ENCODE measurements at regions not wholly inside any gene's neighbourhood (a gene's known extent, or its start where the extent isn't known, plus 50 kb on each side); places are given as distances from the start of the nearest gene placed in this dataset.
"Not testable (repeated sequence)": the region's sequence is repeated elsewhere in the genome, so short reads cannot be mapped to it uniquely, and the experiment has no call there.

DNA sequence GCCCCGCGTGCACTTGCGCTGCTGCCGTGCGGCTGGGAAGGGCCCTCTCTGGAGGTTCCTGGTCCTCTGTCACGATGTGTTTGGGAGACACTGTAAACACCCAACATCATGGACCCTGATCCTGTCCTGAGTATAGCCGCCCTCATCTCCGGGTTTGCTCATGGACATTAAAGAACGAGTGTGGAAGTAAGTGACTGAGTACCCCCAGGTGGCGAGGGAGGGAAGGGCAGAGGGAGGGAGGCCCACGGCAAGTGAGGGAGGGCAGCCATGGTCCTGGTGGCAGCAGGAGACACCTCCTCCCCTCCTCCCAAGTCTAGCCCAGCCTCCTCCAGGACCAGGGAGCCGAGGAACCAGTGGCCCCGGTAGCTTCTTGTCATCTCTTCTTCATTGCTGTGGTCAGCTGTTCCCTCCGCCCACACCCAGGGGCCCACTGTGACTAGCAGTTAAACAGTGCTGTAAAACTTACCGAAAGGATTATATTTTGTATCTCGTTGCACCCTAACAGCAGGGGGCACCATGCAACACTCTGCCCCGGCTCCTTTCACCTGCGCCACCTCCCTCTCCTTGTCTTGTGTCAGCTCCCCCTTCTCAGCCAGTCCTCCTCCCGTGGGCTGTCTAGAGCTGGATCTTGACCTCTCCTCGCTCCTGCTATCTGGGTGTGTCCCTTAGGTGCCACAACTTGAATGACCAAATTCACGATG is 566.5 kb upstream of the B3GAT1 start:
- no peak for DNase-seq (ENCODE audit: low spot score)

DNA sequence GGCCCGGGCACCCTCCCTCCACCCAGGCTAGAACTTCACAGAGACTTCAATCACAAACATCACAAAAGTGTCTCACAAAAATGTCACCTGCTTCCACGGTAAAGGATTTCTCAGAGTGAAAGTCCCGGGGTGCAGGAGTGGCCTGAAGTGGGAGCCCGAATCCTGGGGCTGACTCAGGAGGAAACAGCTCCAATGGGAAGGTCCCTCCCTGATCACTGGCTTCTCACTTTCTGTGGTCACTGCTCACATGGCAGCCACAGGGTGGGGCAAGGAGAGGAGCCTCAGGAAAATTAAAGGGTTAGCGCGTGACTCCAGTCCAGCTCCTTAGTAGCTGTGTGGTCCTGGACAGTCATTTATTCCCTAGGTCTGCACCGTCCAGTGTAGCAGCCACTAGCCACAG is 564.5 kb upstream of the B3GAT1 start:
- DNase-seq (ENCODE audit: low spot score) = no peak

DNA sequence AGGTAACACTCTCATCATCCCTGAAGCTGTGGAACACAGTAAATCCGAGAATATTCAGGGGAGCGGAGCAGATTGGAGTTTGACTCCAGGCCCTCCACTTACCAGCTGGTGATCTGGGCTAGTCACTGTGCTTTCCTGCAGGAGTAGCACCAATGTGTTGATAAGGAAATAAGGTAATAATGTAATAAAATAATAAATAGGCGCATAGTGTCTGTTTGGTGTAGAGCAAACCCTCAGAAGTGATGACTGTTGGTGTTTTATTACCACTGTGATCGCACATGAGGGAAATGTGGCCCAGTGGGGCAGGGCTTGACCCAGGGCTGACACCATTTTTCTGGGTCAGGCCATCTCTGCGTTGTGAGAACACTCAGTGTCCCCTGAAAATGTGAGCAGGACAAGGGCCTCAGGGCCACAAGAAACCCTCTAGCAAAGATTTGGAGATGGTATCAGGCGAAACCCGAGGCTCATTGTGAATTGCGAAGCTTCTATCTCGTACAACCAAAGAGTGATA is 563.9 kb upstream of the B3GAT1 start:
- no peak for DNase-seq (ENCODE audit: low spot score)

DNA sequence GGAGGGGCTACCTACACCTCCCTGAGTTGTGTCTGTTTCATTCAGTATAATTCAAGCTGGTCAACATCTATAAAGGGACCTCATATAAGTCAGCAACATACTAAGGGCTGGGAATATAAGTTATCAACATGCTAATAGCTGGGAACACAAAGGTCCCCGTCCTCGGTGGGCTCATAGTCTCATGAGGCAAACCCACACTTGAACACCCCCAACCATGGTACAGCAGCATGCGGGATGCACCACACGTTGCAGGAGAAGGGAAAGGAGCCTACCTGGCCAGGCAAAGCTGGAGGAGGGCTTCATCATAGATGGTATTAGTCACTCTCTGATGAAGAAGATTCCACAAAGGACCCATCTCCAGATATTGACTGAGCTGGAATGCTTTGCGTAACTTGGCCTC is 561.8 kb upstream of the B3GAT1 start:
- no peak for DNase-seq (ENCODE audit: low spot score)

DNA sequence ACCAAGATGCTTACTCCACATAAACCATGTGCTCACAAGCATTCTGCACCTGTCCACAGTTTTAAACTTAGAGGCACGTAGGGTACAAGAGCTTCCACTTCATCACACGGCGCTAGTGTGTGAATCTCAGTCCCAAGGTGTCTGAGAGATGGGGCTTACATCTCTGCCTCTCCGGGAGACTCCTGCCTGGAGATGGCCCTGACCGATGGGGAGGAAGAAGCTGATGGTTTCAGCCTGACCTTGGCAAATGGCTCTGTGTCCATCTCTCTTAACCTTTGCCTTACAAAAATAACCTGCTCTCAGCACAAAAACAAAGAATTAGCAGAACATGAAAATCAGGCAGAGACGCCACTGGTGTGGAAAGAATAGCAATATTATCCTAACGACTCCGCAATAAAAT is 559.3 kb upstream of the B3GAT1 start:
- DNase-seq (ENCODE audit: low spot score) = no peak

DNA sequence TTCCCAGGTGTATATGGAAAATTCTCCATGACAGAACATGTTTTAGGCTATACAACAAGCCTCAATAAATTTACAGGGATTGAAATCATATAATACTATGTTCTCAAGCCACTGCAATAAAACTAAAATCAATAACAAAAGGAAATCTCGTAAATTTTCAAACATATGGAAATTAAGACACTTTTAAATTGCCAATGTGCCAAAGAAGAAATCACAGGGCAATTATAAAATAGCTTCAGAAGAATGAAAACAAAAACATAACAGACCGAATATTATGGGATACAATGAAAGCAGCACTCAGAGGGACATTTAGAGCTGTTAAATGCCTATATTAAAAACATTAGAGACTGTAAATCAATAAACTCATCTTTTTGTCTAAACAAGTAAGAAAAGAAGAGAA is 555.7 kb upstream of the B3GAT1 start:
- DNase-seq (ENCODE audit: low spot score) = no peak

DNA sequence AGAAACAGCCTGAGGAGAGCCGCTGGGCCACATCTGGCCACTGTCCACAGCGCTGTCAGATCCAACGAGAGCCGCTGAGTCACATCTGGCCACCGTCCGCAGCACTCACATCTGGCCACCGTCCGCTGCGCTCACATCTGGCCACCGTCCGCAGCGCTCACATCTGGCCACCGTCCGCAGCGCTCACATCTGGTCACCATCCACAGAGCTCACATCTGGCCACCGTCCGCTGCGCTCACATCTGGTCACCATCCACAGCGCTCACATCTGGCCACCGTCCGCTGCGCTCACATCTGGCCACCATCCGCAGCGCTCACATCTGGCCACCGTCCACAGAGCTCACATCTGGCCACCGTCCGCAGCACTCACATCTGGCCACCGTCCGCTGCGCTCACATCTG is 549.3 kb upstream of the B3GAT1 start:
- not testable (repeated sequence) for DNase-seq (ENCODE audit: low spot score)

DNA sequence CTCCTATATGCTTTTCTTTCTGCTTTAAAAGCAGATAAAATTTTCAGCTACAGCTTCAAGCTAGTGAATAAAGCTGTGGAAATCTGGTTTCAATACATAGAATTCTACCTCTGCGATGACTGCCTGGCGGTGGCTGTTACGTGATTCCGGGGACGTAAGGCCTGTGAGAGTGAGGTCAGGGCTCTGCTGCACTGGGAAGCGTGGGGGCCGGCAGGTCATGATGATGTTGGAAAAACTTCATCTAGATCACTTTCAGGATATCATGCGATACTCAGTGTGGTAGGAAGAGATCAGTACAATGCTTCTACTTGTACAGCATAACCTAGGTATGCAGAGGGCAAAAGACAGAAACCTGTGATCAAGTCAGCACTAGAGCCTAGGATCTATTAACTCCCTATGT is 546.8 kb upstream of the B3GAT1 start:
- DNase-seq (ENCODE audit: low spot score) = no peak

DNA sequence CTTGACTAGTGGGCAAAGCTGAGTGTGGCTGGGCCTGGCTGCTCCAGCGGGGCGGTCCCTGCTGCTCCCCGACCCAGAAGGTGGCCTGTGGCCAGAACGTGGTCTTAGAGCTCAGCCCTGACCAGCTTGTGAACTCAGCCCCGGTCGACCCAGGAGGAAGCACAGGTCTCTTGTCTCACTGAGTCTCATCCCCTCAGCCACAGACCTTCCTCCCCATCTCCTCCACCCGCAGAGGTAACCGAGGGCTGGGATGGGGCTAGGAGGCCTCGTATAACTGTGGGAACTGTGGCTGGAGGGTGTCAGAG is 546.2 kb upstream of the B3GAT1 start:
- no peak for DNase-seq (ENCODE audit: low spot score)

DNA sequence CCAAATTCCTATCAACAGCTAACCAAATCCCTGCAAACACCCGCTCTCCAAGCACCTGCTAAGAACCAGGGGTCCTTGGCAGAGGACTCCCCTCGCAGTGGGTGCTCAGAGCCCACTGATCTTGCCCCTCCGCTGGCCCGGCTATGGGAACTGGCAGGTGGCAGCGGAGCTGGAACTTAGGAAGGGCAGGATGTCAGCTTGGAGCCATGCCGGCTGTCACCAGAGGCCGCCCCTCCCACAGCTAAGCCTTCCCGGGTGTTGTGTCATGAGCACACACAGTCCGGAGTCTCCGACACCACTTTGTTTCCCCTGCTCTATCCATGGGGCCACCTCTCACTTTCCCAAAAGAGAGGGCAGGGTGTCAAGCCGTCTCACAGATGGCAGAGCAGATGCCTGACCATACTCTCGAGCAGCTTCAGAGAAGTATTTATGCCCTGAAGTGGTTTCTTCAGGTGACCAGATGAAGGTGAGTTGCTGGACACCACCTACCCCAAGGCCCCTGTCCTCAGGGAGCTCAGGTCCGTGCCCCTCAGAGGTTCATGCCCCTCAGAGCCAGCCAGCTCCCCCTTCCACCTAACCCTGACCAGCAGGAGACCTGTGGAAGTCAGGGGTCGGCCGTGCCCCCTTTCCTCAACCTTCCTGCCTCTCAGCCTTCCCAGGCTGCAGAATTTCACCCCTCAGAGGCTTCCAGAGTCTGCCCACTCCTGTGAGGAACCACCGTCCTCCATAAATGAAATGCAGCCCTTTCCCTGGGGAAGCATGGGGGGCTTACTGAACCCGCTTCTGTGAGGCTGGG is 545.7 kb upstream of the B3GAT1 start:
- no peak for DNase-seq (ENCODE audit: low spot score)

DNA sequence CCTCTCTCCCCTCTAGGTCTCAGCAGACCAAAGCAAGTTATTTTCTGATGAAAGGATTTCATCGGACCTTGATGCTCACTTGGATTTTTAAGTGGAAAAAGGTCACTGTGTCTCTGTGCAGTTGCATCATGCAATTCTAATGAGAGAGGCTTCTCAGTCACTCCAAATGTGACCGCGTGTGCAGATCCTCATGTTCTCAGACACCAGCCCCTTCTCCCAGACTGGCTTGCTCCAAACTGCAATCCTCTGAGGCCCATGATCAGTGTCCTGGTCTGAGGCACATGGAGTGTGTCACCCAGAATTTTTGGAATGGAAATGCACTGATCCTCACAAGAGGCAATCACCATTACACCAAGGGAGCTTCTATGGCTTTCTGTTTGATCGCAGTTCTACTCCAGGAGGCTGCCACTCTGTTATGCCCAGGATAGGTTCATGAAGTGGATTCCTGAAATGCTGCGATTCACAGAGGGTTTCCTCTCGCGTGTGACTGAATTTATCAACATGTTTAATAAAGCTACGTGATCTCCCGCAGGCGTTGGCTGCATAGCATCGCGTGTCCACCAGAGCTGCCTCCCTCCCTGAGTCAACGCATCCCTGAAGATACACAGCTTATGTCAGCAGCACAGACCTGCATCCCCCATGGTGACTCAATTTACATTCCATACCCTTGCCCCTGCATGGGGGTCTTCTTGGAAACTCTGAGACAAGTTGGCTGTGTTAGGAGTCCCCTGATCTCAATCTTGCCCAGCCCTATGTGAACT is 544.6 kb upstream of the B3GAT1 start:
- no peak for DNase-seq (ENCODE audit: low spot score)

DNA sequence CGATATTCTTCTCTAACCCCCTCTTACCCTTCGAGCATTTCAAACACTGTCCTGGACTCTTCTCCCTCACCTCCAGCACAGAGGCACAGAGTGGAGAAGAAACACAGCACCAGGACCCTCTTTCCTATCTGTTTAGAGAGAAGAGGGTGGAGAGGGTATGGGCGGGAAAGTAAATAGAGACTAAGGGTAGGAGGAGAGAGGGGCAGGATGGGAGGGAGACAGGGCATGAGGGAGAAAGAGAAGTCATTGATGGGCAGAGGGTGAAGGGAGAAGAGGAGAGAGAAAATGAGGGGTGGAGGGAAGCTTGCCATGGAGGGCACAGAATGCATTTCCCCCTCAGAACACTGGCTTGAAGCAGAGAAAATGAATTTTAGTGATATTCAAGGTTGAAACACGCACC is 543.9 kb upstream of the B3GAT1 start:
- DNase-seq (ENCODE audit: low spot score) = not testable (repeated sequence)

DNA sequence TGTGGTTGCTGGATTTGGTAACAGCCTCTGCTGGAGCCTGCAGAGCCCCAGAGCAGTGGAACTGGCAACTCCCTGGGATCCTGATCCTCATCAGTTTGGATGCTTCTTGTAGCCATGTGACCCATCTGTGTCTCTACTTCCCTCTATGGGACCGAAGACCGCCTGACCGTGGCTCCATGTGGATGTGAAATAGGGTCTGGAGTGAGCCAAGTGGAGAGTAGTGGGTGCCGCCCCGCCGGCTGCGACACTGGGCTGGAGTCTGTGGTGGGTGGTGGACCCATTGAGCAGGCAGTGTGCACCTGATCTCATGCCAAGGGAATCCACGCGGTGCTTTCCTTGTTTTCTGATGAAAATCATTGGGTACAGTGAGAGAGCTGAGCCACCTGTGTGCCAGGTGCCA is 543.2 kb upstream of the B3GAT1 start:
- DNase-seq (ENCODE audit: low spot score) = no peak

DNA sequence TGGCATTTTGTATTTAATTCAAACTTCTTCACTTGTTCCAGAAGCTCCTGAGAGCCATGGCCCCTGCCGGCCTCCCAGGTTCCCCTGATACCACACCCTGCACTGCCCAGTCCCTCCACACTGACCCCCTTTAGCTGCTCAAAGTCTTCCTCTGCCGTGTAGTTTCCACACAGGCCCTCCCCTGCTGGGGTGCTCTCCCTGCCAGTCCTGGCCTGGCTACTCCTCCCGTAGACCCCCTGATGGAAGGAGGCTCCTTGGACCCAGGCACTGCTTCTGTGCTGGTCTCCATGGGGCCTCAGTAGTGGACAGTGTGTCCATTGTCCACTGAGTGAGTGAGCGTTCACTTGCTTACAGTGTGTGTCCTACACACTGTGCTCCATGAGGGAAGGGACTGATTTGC is 542.4 kb upstream of the B3GAT1 start:
- not testable (repeated sequence) for DNase-seq (ENCODE audit: low spot score)

DNA sequence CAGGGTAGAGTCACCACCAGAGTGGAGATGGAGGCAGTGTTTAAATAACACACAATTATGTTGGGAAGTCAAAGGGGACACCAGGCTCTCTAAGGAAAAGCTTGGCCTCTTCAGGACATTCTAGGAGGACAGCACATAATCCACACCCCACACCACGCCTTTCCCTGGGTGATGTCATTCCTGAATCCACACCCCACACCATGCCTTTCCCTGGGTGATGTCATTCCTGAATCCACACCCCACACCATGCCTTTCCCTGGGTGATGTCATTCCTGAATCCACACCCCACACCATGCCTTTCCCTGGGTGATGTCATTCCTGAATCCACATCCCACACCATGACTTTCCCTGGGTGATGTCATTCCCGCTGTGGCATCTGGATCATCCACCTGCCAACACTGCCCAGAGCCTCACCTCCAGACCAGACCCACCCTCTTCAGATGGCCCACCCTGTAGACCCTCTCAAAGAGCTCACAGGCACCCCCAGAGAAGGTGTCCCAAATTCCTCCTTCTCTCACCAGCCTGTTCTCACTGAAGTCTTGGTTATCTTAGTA is 541.5 kb upstream of the B3GAT1 start:
- not testable (repeated sequence) for DNase-seq (ENCODE audit: low spot score)

DNA sequence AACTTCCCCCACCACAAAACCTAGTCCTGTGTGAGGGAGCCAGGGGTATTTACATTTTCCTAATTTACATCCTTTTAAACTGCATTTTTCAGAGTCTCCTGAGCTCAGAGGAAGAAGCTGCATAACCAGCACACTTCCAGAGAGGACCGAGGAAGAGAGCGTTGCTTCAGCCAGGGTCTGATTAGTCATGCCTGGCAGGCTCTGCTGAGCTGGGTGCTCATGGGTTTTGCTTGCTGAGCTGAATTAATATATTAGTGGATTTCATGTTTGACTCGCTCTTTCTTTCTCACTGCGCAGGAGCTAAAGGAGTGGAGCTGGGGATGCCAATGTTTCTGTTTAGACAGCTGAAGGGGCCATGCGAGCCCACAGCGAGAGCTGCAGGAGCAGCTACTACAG is 539.3 kb upstream of the B3GAT1 start:
- DNase-seq (ENCODE audit: low spot score) = no peak

DNA sequence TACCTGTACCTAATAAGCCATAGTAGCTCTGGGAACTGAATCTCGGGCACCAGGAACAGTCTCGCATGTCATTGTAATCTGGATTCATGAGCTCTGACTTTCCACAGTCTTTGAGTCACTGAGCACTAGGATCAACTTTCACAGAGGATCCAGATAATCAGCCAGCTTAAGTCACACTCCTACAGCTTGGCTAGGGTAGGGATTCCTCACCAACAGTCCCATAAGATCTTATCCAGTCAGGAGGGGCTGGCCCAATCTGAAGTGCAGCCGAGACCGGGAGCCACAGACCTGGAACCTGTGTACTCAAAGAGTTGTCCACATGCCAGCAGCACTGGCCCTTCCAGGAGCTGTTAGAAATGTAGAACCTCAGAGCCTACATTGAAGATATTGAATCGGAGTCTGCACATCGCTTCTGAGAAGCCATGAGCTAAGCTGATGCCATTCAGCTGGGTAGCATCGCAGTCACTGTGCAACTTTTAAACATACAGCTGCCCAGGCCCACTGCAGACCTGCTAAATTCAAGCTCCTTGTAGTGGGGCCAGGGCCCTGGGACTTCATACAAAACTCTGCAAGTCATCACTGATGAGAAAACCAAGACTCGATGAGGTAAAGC is 538.8 kb upstream of the B3GAT1 start:
- no peak for DNase-seq (ENCODE audit: low spot score)

DNA sequence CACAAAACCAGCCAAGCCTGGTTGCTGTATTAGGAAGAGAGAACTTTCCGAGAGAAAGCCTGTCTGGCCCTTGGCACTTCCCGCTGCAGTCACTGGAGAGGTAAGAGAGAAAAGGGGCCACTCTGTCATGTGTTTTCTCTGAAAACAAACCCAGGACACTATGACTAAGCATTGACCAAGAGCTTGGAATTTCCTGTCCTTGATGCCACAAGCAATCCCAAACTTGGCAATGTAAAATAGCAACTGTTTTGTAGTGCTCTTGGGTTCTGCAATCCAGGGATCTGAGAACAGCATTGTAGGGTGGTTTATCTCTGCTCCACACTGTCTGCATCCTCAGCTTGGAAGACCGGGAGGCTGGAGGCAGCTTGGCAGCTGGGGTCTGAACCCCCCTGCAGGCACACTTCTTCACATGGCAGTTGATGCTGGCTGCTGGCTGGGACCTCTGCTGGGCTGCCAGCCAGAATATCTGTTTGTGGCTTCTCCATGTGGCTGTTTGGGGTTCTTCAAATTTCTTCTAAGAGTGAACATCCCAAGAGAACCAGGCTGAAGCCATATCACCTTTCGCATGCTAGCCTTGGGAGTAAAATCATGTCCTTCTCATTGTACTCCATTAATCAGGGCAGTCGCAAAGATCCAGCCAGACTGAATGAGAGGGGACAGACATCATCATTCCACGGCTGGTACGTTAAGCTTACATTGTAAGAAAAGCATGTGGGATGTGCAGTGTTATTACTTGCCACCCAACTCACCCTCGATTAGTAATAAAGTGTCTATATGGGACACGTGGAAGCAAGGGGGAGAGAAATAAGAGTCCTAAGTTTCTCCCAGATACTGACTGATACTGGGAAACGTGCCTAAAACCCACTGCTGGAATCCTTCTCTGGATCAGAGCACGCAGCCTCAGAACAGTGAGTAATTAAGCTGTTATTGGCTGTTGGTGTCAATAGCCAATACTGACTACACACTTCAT is 537.4 kb upstream of the B3GAT1 start:
- no peak for DNase-seq (ENCODE audit: low spot score)

DNA sequence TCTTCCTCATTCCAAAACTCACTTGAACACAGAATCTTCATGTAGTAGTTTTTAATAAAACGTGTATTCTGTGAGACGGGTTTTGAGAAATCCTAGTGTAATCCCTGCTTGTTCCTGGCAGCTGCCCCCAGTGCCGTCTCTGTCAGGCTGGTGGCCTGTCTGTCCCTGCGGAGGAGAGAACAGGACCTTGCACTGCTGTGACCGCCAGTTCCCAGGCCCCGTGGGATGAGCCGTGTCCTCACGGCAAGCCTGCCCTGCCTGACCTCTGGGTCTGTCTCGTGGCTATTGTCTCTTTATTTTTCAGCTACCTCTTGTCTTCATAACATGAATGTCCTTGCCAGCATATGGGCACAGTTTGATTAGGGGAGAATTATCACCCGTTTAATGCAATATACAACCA is 535.5 kb upstream of the B3GAT1 start:
- no peak for DNase-seq (ENCODE audit: low spot score)

DNA sequence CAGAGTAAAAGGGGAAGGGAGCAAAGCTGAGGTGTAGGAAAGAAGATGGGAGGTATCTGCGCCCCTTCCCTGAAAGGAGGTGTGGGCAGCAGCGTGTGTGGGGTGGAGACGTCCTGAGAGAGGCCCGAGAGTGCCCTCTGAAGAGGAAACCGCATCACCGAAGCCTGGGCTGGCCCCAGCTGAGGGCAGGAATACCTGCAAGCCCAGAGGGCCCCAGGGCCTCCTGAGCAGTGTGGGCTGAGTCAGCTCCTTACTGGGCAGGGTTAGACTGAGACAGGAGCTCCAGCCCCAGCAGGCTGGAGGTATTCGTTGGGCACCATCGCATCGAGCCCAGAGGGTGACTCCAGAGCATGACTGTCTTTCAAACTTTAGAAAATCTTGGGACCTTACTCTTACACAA is 534.0 kb upstream of the B3GAT1 start:
- no peak for DNase-seq (ENCODE audit: low spot score)

DNA sequence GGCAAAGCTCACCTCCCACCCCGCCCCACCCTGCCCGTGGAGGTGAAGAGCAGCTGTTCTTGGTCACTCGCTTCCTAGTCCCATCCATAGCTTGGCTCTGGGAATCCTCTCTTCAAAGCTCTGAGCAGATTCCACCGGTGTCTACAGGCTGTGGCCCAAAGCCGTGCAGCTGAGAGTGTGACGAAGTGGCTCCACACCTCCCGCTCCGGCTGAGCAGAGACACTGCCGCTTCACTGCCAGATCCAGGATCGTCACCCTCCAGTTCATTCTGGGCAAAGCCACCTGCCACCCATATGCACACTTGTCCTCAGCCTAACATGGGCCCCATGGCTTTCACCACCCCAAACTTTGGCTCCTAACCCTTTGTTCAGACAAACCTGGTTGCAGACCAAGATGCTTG is 532.9 kb upstream of the B3GAT1 start:
- no peak for DNase-seq (ENCODE audit: low spot score)
